GM12864 (cell line): ENCODE measurements at regions not wholly inside any gene's neighbourhood (a gene's known extent, or its start where the extent isn't known, plus 50 kb on each side); places are given as distances from the start of the nearest gene placed in this dataset.

Experiments used
- DNase-seq: peaks from one replicate; pipeline ENCODE4 v3.0.0-alpha.2; 2011; ENCODE audit warnings: low read depth
- H3K4me3 ChIP-seq: 2 replicates; pipeline ENCODE4 v1.5.1; 2011; ENCODE audit warnings: mild to moderate bottlenecking, low read depth, low read length, control low read depth
- CTCF ChIP-seq: IDR thresholded peaks from 2 replicates; pipeline ENCODE4 v1.5.1; 2011; ENCODE audit warnings: low read depth, mild to moderate bottlenecking, moderate library complexity, low read length, control low read depth, inconsistent platforms; ENCODE audit errors: missing control alignments

DNA sequence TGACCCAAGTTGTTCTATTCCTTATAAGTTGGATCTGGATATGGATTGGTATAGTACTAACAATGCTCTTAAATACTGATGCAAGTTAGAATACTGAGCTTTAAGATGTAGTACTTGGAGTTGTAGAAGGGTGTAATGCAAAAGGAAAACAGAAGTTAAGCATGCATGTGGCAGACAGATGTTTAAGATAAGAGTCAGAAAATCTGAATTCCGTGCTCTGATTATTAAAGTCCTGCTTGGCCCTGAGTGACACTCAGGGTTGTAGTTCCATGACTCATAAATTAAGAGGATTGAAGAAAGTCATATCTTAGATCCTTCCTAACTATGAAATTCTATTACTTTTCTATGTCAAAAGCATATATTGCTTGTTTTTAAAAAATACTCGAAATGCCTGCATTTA, 250.6 kb downstream of the RPRM start:
- TF ChIP-seq CTCF, result no peak
- DNase-seq, result no peak
- no peak overlapping the region for H3K4me3 ChIP-seq

- TF ChIP-seq CTCF, result no peak
- DNase-seq, result no peak
- H3K4me3 ChIP-seq, result no peak overlapping the region
These were observed 256.1 kb downstream of the RPRM start for GRCh38 chr2:153222231-153223165.

DNA sequence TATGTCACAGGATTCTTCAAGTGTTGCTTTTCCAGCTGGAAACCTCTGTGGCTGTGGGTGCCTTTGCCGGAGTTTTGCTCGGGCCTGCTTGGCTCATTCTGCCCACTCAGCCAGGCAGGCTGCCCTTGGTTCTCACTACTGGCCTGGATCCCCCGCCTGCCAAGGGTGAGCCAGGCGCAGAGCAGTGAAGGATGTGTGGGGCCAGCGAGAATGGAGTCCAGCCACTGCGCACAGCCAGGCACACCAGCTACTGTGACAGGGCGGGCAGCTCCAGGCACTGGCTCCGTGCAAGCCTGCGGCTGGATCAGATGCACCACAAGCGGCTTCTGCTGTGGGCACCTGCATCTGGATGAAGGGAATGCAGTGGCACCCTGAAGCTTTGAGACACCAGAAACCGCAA, 257.1 kb downstream of the RPRM start:
- H3K4me3 ChIP-seq, result no peak overlapping the region
- TF ChIP-seq CTCF, result no peak
- no peak for DNase-seq

- H3K4me3 ChIP-seq, result no peak overlapping the region
- no peak for TF ChIP-seq CTCF
- no peak for DNase-seq
These were observed 257.5 kb downstream of the RPRM start for GRCh38 chr2:153221087-153221486.

DNA sequence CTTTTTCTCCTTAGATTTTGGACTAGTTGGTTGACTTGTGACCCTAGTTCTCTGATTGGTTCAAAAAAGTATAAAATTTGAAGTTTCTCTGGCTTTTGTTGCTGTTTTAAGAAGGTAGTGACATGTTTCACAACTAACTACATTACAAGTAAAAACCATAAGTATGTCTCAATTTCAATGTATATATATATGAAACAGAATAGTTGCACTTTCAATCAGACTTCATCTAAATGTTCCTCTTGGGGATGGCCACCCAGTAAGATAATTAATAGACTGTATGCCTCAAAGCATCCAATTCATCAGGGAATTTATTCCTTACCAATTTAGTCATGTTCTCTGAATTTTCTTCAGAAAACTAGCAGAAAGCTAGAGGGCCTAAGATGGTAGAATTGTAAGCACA, 259.7 kb downstream of the RPRM start:
- TF ChIP-seq CTCF, result no peak
- no peak overlapping the region for H3K4me3 ChIP-seq
- no peak for DNase-seq

DNA sequence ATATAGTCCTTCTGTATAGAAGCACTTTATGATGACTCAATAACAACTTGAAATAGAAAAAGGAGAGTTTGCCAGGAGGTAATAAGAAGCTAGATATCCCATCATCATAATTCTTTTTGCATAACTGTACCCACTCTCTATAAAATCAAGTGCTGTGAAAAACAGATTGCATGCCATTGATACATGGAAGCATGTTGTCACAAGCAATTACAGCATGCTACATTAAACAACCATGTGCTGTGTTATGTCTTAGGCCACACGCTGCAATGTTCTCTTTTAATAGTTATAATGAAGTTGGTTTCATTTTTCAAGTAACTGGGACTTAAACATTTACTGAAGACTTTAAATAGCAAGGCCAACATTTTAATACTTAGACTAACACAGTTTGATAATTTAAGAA, 264.2 kb downstream of the RPRM start:
- TF ChIP-seq CTCF, result no peak
- no peak for DNase-seq
- no peak overlapping the region for H3K4me3 ChIP-seq

GRCh38 chr2:153213022-153213421, 265.5 kb downstream of the RPRM start:
- no peak for TF ChIP-seq CTCF
- H3K4me3 ChIP-seq, result no peak overlapping the region
- no peak for DNase-seq
